ENCODE measurements at regions not wholly inside any gene's neighbourhood (a gene's known extent, or its start where the extent isn't known, plus 50 kb on each side); places are given as distances from the start of the nearest gene placed in this dataset.

- no peak for DNase-seq
- no peaks in the 10 kb centered on the region for H3K4me1 Mint-ChIP-seq
- CTCF ChIA-PET, result no interaction called here
- no peaks in the 10 kb centered on the region for H3K36me3 Mint-ChIP-seq (ENCODE audit: low read depth)
- POLR2A ChIA-PET, result no interaction called here
- no peaks in the 10 kb centered on the region for H3K27me3 Mint-ChIP-seq
- H3K9me3 Mint-ChIP-seq, result no peaks in the 10 kb centered on the region
- H3K4me3 Mint-ChIP-seq, result no peak overlapping the region
- H3K27ac Mint-ChIP-seq, result no peak overlapping the region
Measured at GRCh38 chr3:177499779-177500423, 302.6 kb upstream of the TBL1XR1 start.

GRCh38 chr3:177510693-177511216 is 313.5 kb upstream of the TBL1XR1 start:
- Mint-ChIP-seq H3K9me3 (peaks cover 2% of the 10 kb centered on the region), H3K4me3 (no peak overlapping the region), H3K36me3 (ENCODE audit: low read depth) (no peaks in the 10 kb centered on the region), H3K27me3 (no peaks in the 10 kb centered on the region), H3K27ac (no peak overlapping the region), H3K4me1 (no peaks in the 10 kb centered on the region)
- ChIA-PET POLR2A (no interaction called here), CTCF (no interaction called here)
- no peak for DNase-seq

- CTCF ChIA-PET, result interaction anchor here (0.9 kb wide), 1 partner anchor 462 kb away, joined by 3 read pairs; no protein-coding TSS in a partner anchor
- no peak overlapping the region for H3K4me3 Mint-ChIP-seq
- H3K36me3 Mint-ChIP-seq (ENCODE audit: low read depth), result no peaks in the 10 kb centered on the region
- H3K27me3 Mint-ChIP-seq, result no peaks in the 10 kb centered on the region
- POLR2A ChIA-PET, result no interaction called here
- no peak for DNase-seq
- no peaks in the 10 kb centered on the region for H3K4me1 Mint-ChIP-seq
- H3K9me3 Mint-ChIP-seq, result peaks cover 2% of the 10 kb centered on the region
- H3K27ac Mint-ChIP-seq, result no peak overlapping the region
Measured at GRCh38 chr3:177512945-177513814, 315.9 kb upstream of the TBL1XR1 start.

GRCh38 chr3:177513815-177514610 is 316.7 kb upstream of the TBL1XR1 start:
- no peaks in the 10 kb centered on the region for H3K36me3 Mint-ChIP-seq (ENCODE audit: low read depth)
- H3K27ac Mint-ChIP-seq, result no peak overlapping the region
- H3K27me3 Mint-ChIP-seq, result no peaks in the 10 kb centered on the region
- H3K9me3 Mint-ChIP-seq, result peaks cover 2% of the 10 kb centered on the region
- no peak overlapping the region for H3K4me3 Mint-ChIP-seq
- no peaks in the 10 kb centered on the region for H3K4me1 Mint-ChIP-seq
- CTCF ChIA-PET, result interaction anchor here (0.9 kb wide), 1 partner anchor 463 kb away, joined by 3 read pairs; no protein-coding TSS in a partner anchor
- POLR2A ChIA-PET, result no interaction called here
- DNase-seq, result no peak

- POLR2A ChIA-PET, result no interaction called here
- H3K4me1 Mint-ChIP-seq, result no peaks in the 10 kb centered on the region
- no peaks in the 10 kb centered on the region for H3K27me3 Mint-ChIP-seq
- H3K4me3 Mint-ChIP-seq, result no peak overlapping the region
- CTCF ChIA-PET, result no interaction called here
- no peak for DNase-seq
- H3K9me3 Mint-ChIP-seq, result peaks cover 4% of the 10 kb centered on the region
- H3K27ac Mint-ChIP-seq, result no peak overlapping the region
- H3K36me3 Mint-ChIP-seq (ENCODE audit: low read depth), result no peaks in the 10 kb centered on the region
Measured at GRCh38 chr3:177514611-177515499, 317.6 kb upstream of the TBL1XR1 start.

- Mint-ChIP-seq H3K4me3 (no peak overlapping the region), H3K27me3 (no peaks in the 10 kb centered on the region), H3K27ac (no peak overlapping the region), H3K9me3 (peaks cover 4% of the 10 kb centered on the region), H3K4me1 (no peaks in the 10 kb centered on the region), H3K36me3 (ENCODE audit: low read depth) (no peaks in the 10 kb centered on the region)
- CTCF ChIA-PET, result no interaction called here
- DNase-seq, result no peak
- POLR2A ChIA-PET, result no interaction called here
Measured at GRCh38 chr3:177515786-177516157, 318.5 kb upstream of the TBL1XR1 start.

GRCh38 chr3:177516158-177517011 is 319.1 kb upstream of the TBL1XR1 start:
- Mint-ChIP-seq H3K36me3 (ENCODE audit: low read depth) (no peaks in the 10 kb centered on the region), H3K27me3 (no peaks in the 10 kb centered on the region), H3K27ac (no peak overlapping the region), H3K4me1 (no peaks in the 10 kb centered on the region), H3K4me3 (no peak overlapping the region), H3K9me3 (peaks cover 4% of the 10 kb centered on the region)
- DNase-seq, result no peak
- ChIA-PET CTCF (no interaction called here), POLR2A (no interaction called here)

- ChIA-PET CTCF (no interaction called here), POLR2A (no interaction called here)
- H3K9me3 Mint-ChIP-seq, result peaks cover 3% of the 10 kb centered on the region
- DNase-seq, result no peak
- no peak overlapping the region for H3K27ac Mint-ChIP-seq
- H3K4me1 Mint-ChIP-seq, result no peaks in the 10 kb centered on the region
- H3K27me3 Mint-ChIP-seq, result no peaks in the 10 kb centered on the region
- H3K36me3 Mint-ChIP-seq (ENCODE audit: low read depth), result no peaks in the 10 kb centered on the region
- H3K4me3 Mint-ChIP-seq, result no peak overlapping the region
Measured at GRCh38 chr3:177517906-177518305, 320.6 kb upstream of the TBL1XR1 start.

GRCh38 chr3:177519588-177519987 is 322.3 kb upstream of the TBL1XR1 start:
- no peaks in the 10 kb centered on the region for H3K27me3 Mint-ChIP-seq
- DNase-seq, result no peak
- H3K4me1 Mint-ChIP-seq, result no peaks in the 10 kb centered on the region
- ChIA-PET CTCF (no interaction called here), POLR2A (no interaction called here)
- H3K27ac Mint-ChIP-seq, result no peak overlapping the region
- peaks cover 4% of the 10 kb centered on the region for H3K36me3 Mint-ChIP-seq (ENCODE audit: low read depth)
- peaks cover 2% of the 10 kb centered on the region for H3K9me3 Mint-ChIP-seq
- no peak overlapping the region for H3K4me3 Mint-ChIP-seq

- H3K4me3 Mint-ChIP-seq, result no peak overlapping the region
- H3K27ac Mint-ChIP-seq, result no peak overlapping the region
- POLR2A ChIA-PET, result no interaction called here
- no peak for DNase-seq
- no peaks in the 10 kb centered on the region for H3K27me3 Mint-ChIP-seq
- peaks cover 4% of the 10 kb centered on the region for H3K36me3 Mint-ChIP-seq (ENCODE audit: low read depth)
- CTCF ChIA-PET, result no interaction called here
- no peaks in the 10 kb centered on the region for H3K4me1 Mint-ChIP-seq
- H3K9me3 Mint-ChIP-seq, result peaks cover 4% of the 10 kb centered on the region
Measured at GRCh38 chr3:177521305-177521704, 324.0 kb upstream of the TBL1XR1 start.

- H3K4me1 Mint-ChIP-seq, result no peaks in the 10 kb centered on the region
- peaks cover 4% of the 10 kb centered on the region for H3K9me3 Mint-ChIP-seq
- ChIA-PET POLR2A (no interaction called here), CTCF (no interaction called here)
- no peaks in the 10 kb centered on the region for H3K27me3 Mint-ChIP-seq
- H3K36me3 Mint-ChIP-seq (ENCODE audit: low read depth), result peaks cover 4% of the 10 kb centered on the region
- no peak for DNase-seq
- H3K4me3 Mint-ChIP-seq, result no peak overlapping the region
- no peak overlapping the region for H3K27ac Mint-ChIP-seq
Measured at GRCh38 chr3:177522051-177522450, 324.8 kb upstream of the TBL1XR1 start.

- H3K27ac Mint-ChIP-seq, result no peak overlapping the region
- peaks cover 4% of the 10 kb centered on the region for H3K9me3 Mint-ChIP-seq
- ChIA-PET POLR2A (no interaction called here), CTCF (no interaction called here)
- H3K27me3 Mint-ChIP-seq, result no peaks in the 10 kb centered on the region
- peaks cover 4% of the 10 kb centered on the region for H3K36me3 Mint-ChIP-seq (ENCODE audit: low read depth)
- no peak for DNase-seq
- H3K4me3 Mint-ChIP-seq, result no peak overlapping the region
- H3K4me1 Mint-ChIP-seq, result no peaks in the 10 kb centered on the region
Measured at GRCh38 chr3:177523067-177523675, 325.9 kb upstream of the TBL1XR1 start.
